ENCODE measurements at regions not wholly inside any gene's neighbourhood (a gene's known extent, or its start where the extent isn't known, plus 50 kb on each side); places are given as distances from the start of the nearest gene placed in this dataset.

- H3K27ac Mint-ChIP-seq: no peak overlapping the region
- no peaks in the 10 kb centered on the region for H3K9me3 Mint-ChIP-seq
Measured at GRCh38 chr11:111194860-111195568, 50.5 kb upstream of the POU2AF2 start.

DNA sequence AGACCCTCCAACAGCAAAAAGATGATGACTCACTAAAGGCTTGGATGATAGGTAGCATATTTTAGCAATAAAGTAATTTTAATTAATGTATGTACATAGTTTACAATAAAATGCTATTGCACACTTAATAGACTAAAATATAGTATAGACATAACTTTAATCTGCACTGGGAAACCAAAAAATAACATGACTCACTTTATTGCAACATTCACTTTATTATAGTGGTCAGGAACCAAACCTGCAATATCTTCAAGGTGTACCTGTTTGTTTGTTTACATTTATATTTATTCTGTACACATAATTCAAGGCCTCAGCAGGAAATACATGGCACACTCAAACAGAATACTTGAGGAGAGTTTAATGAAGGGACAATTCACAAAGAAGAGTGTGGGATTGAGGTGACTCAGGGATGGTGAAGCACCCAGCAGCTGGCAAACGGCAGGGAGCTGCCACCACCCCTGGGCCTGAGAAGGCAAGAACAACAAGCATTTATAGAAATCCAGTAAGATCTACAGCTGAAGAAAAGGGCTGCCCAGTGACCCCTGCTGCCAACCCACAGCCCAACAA, 51.5 kb upstream of the POU2AF2 start:
- Mint-ChIP-seq H3K36me3 (no peaks in the 10 kb centered on the region), H3K4me3 (no peak overlapping the region)
- DNase-seq: no peak

More at GRCh38 chr11:111194860-111195568, 50.5 kb upstream of the POU2AF2 start:
- no peak for DNase-seq
- H3K27me3 Mint-ChIP-seq: peaks cover 3% of the 10 kb centered on the region
- no peaks in the 10 kb centered on the region for H3K36me3 Mint-ChIP-seq
- H3K4me3 Mint-ChIP-seq: no peak overlapping the region
- no peaks in the 10 kb centered on the region for H3K4me1 Mint-ChIP-seq

DNA sequence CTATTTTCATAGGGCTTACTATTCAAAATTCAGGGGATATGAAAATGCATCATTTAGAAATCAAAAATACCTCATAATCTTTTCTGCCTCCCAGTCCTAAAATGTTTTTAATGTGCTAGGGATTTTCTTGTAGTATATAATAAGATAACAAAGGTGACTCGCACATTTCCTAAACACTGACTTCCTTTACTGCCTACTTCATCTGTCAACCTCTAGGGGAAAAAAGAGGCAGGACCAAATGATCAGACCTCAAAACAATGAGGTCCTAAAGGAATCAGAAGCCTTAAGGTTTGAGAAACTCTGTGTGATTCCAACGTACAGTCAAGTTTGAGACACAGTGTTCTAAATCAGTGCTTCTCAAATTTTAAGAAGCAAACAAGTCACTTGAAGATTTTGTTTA, 56.1 kb upstream of the POU2AF2 start:
- H3K4me3 Mint-ChIP-seq: no peak overlapping the region
- no peak for DNase-seq
- peaks cover 2% of the 10 kb centered on the region for H3K9me3 Mint-ChIP-seq

More for the DNA sequence above, 51.5 kb upstream of the POU2AF2 start:
- H3K4me1 Mint-ChIP-seq: no peaks in the 10 kb centered on the region
- H3K27ac Mint-ChIP-seq: no peak overlapping the region
- H3K27me3 Mint-ChIP-seq: peaks cover 3% of the 10 kb centered on the region
- H3K9me3 Mint-ChIP-seq: no peaks in the 10 kb centered on the region

DNA sequence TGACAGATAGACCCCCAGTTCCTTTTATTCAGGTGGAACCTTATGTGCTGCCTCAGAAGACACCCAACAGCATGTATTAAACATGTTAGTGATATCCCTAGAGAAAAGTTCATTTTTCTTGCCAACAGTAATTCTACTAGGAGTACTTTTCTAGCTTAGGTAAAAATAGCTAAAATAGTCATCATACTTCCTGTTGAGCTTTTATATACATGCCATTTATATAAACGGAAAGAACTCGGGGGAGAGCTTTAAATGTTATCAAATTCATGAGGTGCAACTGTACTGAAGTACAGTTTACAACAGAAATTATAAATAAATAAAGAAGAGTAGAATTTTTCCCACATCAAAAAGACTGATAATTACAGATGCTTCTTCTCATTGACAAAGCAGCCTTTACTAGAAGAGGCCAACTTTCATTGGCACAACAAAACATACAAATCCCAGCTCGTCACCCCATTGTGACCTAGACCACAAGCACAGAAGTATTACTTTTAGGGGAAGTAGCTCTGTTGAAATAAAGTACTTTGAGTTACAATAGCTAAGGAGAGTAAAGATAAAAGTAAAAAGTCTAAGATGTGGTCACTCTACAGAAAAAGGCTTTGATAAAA, 59.1 kb upstream of the POU2AF2 start:
- H3K4me1 Mint-ChIP-seq: peaks cover 4% of the 10 kb centered on the region
- DNase-seq: no peak
- H3K4me3 Mint-ChIP-seq: no peak overlapping the region
- H3K9me3 Mint-ChIP-seq: peaks cover 2% of the 10 kb centered on the region
- H3K27ac Mint-ChIP-seq: no peak overlapping the region
- H3K27me3 Mint-ChIP-seq: peaks cover 25% of the 10 kb centered on the region
- no peaks in the 10 kb centered on the region for H3K36me3 Mint-ChIP-seq

More for the DNA sequence above, 56.1 kb upstream of the POU2AF2 start:
- Mint-ChIP-seq H3K27me3 (peaks cover 25% of the 10 kb centered on the region), H3K27ac (no peak overlapping the region), H3K4me1 (peaks cover 4% of the 10 kb centered on the region), H3K36me3 (no peaks in the 10 kb centered on the region)

DNA sequence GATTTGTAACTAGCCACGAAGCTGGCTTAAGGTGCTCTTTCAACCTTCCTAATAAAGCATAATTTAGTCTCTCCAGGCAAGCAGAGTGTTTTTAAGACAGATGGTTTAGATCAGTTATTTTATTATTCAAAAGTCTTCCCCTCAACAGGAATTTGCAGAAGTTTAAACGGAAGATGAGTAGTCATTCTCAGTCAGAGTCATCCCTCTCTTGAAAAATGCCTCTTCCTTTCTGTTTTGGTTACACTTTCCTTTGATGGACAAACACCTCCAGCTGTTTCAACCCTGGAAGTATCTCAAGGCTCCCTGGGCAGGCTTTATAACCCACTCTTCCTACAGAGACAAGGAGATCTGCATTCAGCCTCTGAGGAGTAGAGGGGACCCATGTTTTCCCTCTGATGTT, 60.3 kb upstream of the POU2AF2 start:
- DNase-seq: no peak
- Mint-ChIP-seq H3K27me3 (peaks cover 22% of the 10 kb centered on the region), H3K27ac (no peak overlapping the region), H3K4me1 (peaks cover 4% of the 10 kb centered on the region), H3K36me3 (no peaks in the 10 kb centered on the region), H3K9me3 (peaks cover 2% of the 10 kb centered on the region), H3K4me3 (no peak overlapping the region)

DNA sequence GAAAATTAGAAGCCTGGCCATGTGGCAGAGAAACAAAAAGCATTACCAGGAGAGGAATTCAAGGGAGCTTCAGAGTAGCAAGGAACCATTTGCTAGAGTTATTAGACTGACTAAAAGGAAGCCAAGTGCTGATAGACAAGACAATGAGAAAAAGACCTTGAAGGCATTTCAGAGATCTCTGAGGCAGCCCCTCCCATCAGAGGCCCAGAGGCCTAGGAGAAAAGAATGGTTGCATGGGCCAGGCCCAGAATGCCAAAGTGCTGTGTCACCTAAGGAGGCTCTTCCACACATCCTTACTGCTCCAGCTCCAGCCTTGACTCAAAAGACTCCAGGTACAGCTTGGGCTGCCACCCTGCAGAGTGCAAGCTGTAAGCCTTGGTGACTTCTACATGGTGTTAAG, 61.8 kb upstream of the POU2AF2 start:
- DNase-seq: no peak
- Mint-ChIP-seq H3K9me3 (peaks cover 2% of the 10 kb centered on the region), H3K4me3 (no peak overlapping the region), H3K4me1 (peaks cover 4% of the 10 kb centered on the region), H3K27ac (no peak overlapping the region), H3K36me3 (no peaks in the 10 kb centered on the region), H3K27me3 (peaks cover 22% of the 10 kb centered on the region)

DNA sequence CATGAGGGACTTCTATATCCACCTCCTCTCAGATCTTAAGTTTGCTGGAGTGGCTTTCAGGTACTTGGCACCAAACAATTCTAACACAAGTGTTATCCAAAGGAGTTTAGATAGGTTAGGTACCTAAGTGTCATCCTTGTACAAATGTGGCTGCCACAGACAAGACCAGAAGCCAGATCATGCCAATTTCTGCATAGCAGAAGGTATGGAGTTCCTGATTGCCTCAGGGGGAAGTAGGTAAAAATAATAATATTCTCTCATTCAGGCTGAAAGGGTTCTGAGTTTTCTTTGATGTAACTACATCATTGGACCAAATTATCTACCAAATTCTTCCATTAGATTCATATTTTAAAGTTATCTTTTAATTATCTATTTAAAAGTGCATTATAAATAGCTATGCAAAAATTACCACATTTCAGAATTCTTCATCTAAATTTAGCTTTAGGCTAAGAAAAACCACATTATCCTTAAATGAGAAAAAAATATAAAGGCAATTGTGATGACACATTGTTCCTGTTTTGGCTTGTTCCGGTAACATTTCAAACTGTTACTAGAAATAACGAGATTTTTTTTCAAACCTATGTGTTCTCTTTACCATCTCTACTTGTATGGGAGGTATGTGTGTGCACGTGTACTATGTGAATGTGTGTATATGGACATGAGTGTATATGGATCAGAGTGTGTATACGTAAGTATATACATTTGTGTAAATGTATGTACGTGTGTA, 66.2 kb upstream of the POU2AF2 start:
- no peaks in the 10 kb centered on the region for H3K36me3 Mint-ChIP-seq
- H3K4me1 Mint-ChIP-seq: no peaks in the 10 kb centered on the region

GRCh38 chr11:111177037-111177871, 68.3 kb upstream of the POU2AF2 start:
- Mint-ChIP-seq H3K27ac (peak overlapping the region; percentile 2), H3K9me3 (no peaks in the 10 kb centered on the region), H3K4me3 (no peak overlapping the region), H3K27me3 (no peaks in the 10 kb centered on the region), H3K36me3 (no peaks in the 10 kb centered on the region), H3K4me1 (no peaks in the 10 kb centered on the region)
- no peak for DNase-seq

More for the DNA sequence above, 66.2 kb upstream of the POU2AF2 start:
- DNase-seq: no peak
- Mint-ChIP-seq H3K9me3 (no peaks in the 10 kb centered on the region), H3K27ac (no peak overlapping the region), H3K4me3 (no peak overlapping the region), H3K27me3 (no peaks in the 10 kb centered on the region)

GRCh38 chr11:111176603-111177002, 68.9 kb upstream of the POU2AF2 start:
- H3K9me3 Mint-ChIP-seq: no peaks in the 10 kb centered on the region
- no peaks in the 10 kb centered on the region for H3K4me1 Mint-ChIP-seq
- no peaks in the 10 kb centered on the region for H3K36me3 Mint-ChIP-seq
- no peak for DNase-seq
- H3K4me3 Mint-ChIP-seq: no peak overlapping the region
- peak overlapping the region; percentile 2 for H3K27ac Mint-ChIP-seq
- no peaks in the 10 kb centered on the region for H3K27me3 Mint-ChIP-seq

DNA sequence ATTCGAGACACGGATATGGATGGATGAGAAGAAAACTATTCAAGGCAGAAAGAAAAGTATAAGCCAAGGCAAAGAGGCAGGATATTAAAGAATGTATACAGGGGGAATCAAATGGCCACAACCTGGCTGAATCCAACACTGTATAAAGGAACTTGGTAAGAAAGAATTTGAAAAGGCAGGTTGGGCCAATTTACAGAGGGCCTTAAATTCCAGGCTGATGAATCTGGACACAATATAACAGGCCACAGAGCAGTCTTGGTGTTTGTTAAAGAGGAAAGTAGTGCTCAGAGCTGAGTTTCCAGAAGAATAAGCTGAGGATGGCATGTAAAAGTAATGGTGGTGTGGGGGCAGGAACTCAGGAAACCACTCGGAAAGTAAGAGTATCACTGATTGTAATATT, 72.3 kb upstream of the POU2AF2 start:
- Mint-ChIP-seq H3K36me3 (no peaks in the 10 kb centered on the region), H3K27me3 (no peaks in the 10 kb centered on the region), H3K4me3 (no peak overlapping the region), H3K4me1 (no peaks in the 10 kb centered on the region), H3K27ac (no peak overlapping the region), H3K9me3 (no peaks in the 10 kb centered on the region)
- no peak for DNase-seq

- no peak overlapping the region for H3K4me3 Mint-ChIP-seq
- no peak for DNase-seq
- no peaks in the 10 kb centered on the region for H3K36me3 Mint-ChIP-seq
- H3K27ac Mint-ChIP-seq: no peak overlapping the region
- no peaks in the 10 kb centered on the region for H3K9me3 Mint-ChIP-seq
- no peaks in the 10 kb centered on the region for H3K4me1 Mint-ChIP-seq
- H3K27me3 Mint-ChIP-seq: no peaks in the 10 kb centered on the region
Measured at GRCh38 chr11:111172321-111172862, 73.1 kb upstream of the POU2AF2 start.

- Mint-ChIP-seq H3K36me3 (no peaks in the 10 kb centered on the region), H3K27ac (no peak overlapping the region), H3K27me3 (no peaks in the 10 kb centered on the region), H3K4me3 (no peak overlapping the region), H3K9me3 (no peaks in the 10 kb centered on the region), H3K4me1 (no peaks in the 10 kb centered on the region)
- no peak for DNase-seq
Measured at GRCh38 chr11:111170761-111171379, 74.7 kb upstream of the POU2AF2 start.

GRCh38 chr11:111169367-111169766, 76.2 kb upstream of the POU2AF2 start:
- no peak for DNase-seq
- Mint-ChIP-seq H3K36me3 (no peaks in the 10 kb centered on the region), H3K4me3 (no peak overlapping the region), H3K27me3 (no peaks in the 10 kb centered on the region), H3K27ac (no peak overlapping the region), H3K4me1 (no peaks in the 10 kb centered on the region), H3K9me3 (no peaks in the 10 kb centered on the region)

GRCh38 chr11:111168871-111169270, 76.7 kb upstream of the POU2AF2 start:
- Mint-ChIP-seq H3K27me3 (no peaks in the 10 kb centered on the region), H3K4me3 (no peak overlapping the region), H3K36me3 (no peaks in the 10 kb centered on the region), H3K4me1 (no peaks in the 10 kb centered on the region), H3K27ac (no peak overlapping the region), H3K9me3 (no peaks in the 10 kb centered on the region)
- no peak for DNase-seq
